ENCODE measurements at regions not wholly inside any gene's neighbourhood (a gene's known extent, or its start where the extent isn't known, plus 50 kb on each side); places are given as distances from the start of the nearest gene placed in this dataset.

- Histone ChIP-seq H3K79me2 (ENCODE audit: insufficient read depth, low read length) (no peaks in the 10 kb centered on the region), H3K4me3 (ENCODE audit: insufficient read depth, low read length) (no peak overlapping the region), H3K27me3 (ENCODE audit: insufficient read depth, low read length) (no peaks in the 10 kb centered on the region), H2AFZ (ENCODE audit: low read length) (no peak overlapping the region), H3K4me2 (ENCODE audit: insufficient read depth, low read length) (no peak overlapping the region), H3K9me3 (ENCODE audit: low read depth, low read length) (no peaks in the 10 kb centered on the region), H3K27ac (ENCODE audit: low read depth, low read length) (no peak overlapping the region), H3K36me3 (ENCODE audit: insufficient read depth, low read length) (no peaks in the 10 kb centered on the region), H4K20me1 (ENCODE audit: insufficient read depth, low read length) (no peaks in the 10 kb centered on the region), H3K4me1 (ENCODE audit: insufficient read depth, low read length) (no peaks in the 10 kb centered on the region)
- TF ChIP-seq, protein P1, sequence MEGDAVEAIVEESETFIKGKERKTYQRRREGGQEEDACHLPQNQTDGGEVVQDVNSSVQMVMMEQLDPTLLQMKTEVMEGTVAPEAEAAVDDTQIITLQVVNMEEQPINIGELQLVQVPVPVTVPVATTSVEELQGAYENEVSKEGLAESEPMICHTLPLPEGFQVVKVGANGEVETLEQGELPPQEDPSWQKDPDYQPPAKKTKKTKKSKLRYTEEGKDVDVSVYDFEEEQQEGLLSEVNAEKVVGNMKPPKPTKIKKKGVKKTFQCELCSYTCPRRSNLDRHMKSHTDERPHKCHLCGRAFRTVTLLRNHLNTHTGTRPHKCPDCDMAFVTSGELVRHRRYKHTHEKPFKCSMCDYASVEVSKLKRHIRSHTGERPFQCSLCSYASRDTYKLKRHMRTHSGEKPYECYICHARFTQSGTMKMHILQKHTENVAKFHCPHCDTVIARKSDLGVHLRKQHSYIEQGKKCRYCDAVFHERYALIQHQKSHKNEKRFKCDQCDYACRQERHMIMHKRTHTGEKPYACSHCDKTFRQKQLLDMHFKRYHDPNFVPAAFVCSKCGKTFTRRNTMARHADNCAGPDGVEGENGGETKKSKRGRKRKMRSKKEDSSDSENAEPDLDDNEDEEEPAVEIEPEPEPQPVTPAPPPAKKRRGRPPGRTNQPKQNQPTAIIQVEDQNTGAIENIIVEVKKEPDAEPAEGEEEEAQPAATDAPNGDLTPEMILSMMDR (IDR thresholded peaks at IDR 0.05; ENCODE audit: extremely low read depth, low read depth, low read length) = no peak
- no peak for DNase-seq (ENCODE audit: insufficient read length, low spot score, missing footprints)
These were observed 446.7 kb upstream of the SPRY2 start for GRCh38 chr13:80787604-80788003.

DNA sequence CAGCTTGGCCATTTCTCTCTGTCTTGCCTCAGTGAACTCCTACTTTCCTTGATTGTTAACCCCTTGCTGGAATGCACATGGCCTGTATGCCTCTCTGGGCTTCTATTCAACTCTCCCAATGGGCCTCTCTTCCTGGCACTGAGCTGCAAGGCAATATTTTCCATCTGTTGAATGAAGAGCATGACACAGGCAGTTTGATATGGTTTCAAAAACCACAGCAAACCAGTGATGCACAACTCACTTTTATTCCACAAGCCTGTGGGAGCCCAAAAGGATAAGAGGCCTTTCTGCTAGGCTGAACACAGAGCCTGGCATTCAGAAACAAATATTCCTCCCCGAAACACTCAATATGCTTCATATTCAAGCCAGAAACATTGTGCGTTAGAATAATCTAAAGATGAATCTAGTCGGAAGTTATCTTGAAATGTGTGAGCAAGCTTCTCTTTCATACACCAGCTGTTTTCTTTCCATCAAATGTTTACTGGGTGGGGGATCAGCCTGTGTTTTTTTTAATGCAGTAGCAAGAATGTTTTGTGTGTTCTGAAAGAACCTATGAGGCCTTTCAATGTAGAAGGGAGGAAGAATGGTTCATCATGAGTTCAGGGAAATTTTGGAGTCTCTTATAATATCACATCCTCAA lies 443.1 kb upstream of the SPRY2 start:
- Histone ChIP-seq H3K36me3 (ENCODE audit: insufficient read depth, low read length) (no peaks in the 10 kb centered on the region), H3K79me2 (ENCODE audit: insufficient read depth, low read length) (no peaks in the 10 kb centered on the region), H4K20me1 (ENCODE audit: insufficient read depth, low read length) (no peaks in the 10 kb centered on the region), H3K27me3 (ENCODE audit: insufficient read depth, low read length) (no peaks in the 10 kb centered on the region), H3K4me2 (ENCODE audit: insufficient read depth, low read length) (no peak overlapping the region), H3K27ac (ENCODE audit: low read depth, low read length) (no peak overlapping the region), H3K9me3 (ENCODE audit: low read depth, low read length) (no peaks in the 10 kb centered on the region), H3K4me3 (ENCODE audit: insufficient read depth, low read length) (no peak overlapping the region), H2AFZ (ENCODE audit: low read length) (no peak overlapping the region), H3K4me1 (ENCODE audit: insufficient read depth, low read length) (no peaks in the 10 kb centered on the region)
- DNase-seq (ENCODE audit: insufficient read length, low spot score, missing footprints) = no peak
- TF ChIP-seq, protein P1 (IDR thresholded peaks at IDR 0.05; ENCODE audit: extremely low read depth, low read depth, low read length) = no peak

DNA sequence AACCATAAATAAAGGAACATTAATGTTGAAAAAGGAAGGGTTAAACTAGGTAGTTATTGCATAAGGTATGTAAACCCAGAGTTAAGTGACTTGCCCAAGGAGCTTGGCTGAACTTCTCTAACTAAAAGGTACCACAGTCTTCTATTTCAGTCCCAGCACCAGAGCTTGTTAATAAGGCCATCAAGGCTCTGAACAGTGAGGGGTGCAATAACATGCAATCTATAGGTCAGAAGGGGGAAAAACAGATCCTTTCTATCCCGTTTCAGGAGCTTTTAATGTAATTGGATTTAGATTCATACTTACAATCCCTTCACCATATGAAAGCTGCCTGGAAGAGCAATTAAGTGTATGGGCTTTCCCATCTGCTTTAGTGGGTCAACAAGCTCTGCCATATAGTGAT lies 441.5 kb upstream of the SPRY2 start:
- H3K4me2 ChIP-seq (ENCODE audit: insufficient read depth, low read length) = no peak overlapping the region
- no peak for DNase-seq (ENCODE audit: insufficient read length, low spot score, missing footprints)
- no peaks in the 10 kb centered on the region for H3K36me3 ChIP-seq (ENCODE audit: insufficient read depth, low read length)
- H2AFZ ChIP-seq (ENCODE audit: low read length) = no peak overlapping the region
- TF ChIP-seq, protein P1 (IDR thresholded peaks at IDR 0.05; ENCODE audit: extremely low read depth, low read depth, low read length) = no peak
- no peak overlapping the region for H3K27ac ChIP-seq (ENCODE audit: low read depth, low read length)
- no peaks in the 10 kb centered on the region for H3K27me3 ChIP-seq (ENCODE audit: insufficient read depth, low read length)
- H3K9me3 ChIP-seq (ENCODE audit: low read depth, low read length) = no peaks in the 10 kb centered on the region
- no peaks in the 10 kb centered on the region for H4K20me1 ChIP-seq (ENCODE audit: insufficient read depth, low read length)
- no peak overlapping the region for H3K4me3 ChIP-seq (ENCODE audit: insufficient read depth, low read length)
- H3K4me1 ChIP-seq (ENCODE audit: insufficient read depth, low read length) = no peaks in the 10 kb centered on the region
- no peaks in the 10 kb centered on the region for H3K79me2 ChIP-seq (ENCODE audit: insufficient read depth, low read length)

GRCh38 chr13:80778297-80778696 lies 437.4 kb upstream of the SPRY2 start:
- Histone ChIP-seq H3K4me3 (ENCODE audit: insufficient read depth, low read length) (no peak overlapping the region), H3K9me3 (ENCODE audit: low read depth, low read length) (no peaks in the 10 kb centered on the region), H3K27ac (ENCODE audit: low read depth, low read length) (no peak overlapping the region), H3K27me3 (ENCODE audit: insufficient read depth, low read length) (no peaks in the 10 kb centered on the region), H3K4me1 (ENCODE audit: insufficient read depth, low read length) (no peaks in the 10 kb centered on the region), H3K36me3 (ENCODE audit: insufficient read depth, low read length) (no peaks in the 10 kb centered on the region), H3K79me2 (ENCODE audit: insufficient read depth, low read length) (no peaks in the 10 kb centered on the region), H4K20me1 (ENCODE audit: insufficient read depth, low read length) (no peaks in the 10 kb centered on the region), H2AFZ (ENCODE audit: low read length) (no peak overlapping the region), H3K4me2 (ENCODE audit: insufficient read depth, low read length) (no peak overlapping the region)
- TF ChIP-seq, protein P1 (IDR thresholded peaks at IDR 0.05; ENCODE audit: extremely low read depth, low read depth, low read length) = no peak
- DNase-seq (ENCODE audit: insufficient read length, low spot score, missing footprints) = no peak

Measured in osteoblast (primary cell).